ENCODE measurements at regions not wholly inside any gene's neighbourhood (a gene's known extent, or its start where the extent isn't known, plus 50 kb on each side); places are given as distances from the start of the nearest gene placed in this dataset.
"Not testable (repeated sequence)": the region's sequence is repeated elsewhere in the genome, so short reads cannot be mapped to it uniquely, and the experiment has no call there.

DNA sequence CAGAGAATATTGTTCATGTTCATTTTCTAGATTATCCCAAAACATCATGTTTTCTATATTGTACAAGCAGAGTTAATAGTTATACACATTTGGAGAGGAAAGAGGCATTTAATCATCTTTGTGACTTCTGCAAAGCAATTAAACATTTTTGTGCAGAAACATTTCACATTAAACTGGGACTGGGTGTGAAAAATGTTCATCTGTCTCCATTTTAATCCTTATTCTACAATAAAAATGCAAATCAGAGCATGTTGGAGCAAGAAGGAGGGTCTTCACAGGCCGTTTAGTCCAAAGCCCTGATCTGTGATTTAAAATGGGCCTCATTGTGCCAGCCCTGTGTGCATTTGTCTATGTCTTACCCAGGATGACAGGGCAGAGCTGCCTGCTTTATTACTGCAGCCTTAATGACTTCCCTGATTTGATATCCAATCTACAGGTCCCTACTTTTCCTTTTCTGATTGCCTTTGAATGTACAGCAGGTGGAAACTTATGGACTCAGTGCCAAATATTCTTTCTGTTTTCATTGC is 183.5 kb downstream of the CAVIN4 start:
- H3K27ac Mint-ChIP-seq: no peak overlapping the region
- H3K36me3 Mint-ChIP-seq: no peaks in the 10 kb centered on the region
- intact Hi-C loops (cut with micrococcal nuclease): no loop called here
- peaks cover 5% of the 10 kb centered on the region for H3K9me3 Mint-ChIP-seq
- H3K27me3 Mint-ChIP-seq: peaks cover under 1% of the 10 kb centered on the region
- POLR2A ChIA-PET: no interaction called here
- DNase-seq: no peak
- no peak overlapping the region for H3K4me3 Mint-ChIP-seq
- CTCF ChIA-PET: no interaction called here
- no peaks in the 10 kb centered on the region for H3K4me1 Mint-ChIP-seq (ENCODE audit: low read depth)

- Mint-ChIP-seq H3K9me3 (no peaks in the 10 kb centered on the region), H3K4me3 (no peak overlapping the region), H3K27ac (no peak overlapping the region), H3K36me3 (no peaks in the 10 kb centered on the region), H3K27me3 (peaks cover 3% of the 10 kb centered on the region), H3K4me1 (ENCODE audit: low read depth) (no peaks in the 10 kb centered on the region)
- intact Hi-C loops (cut with micrococcal nuclease): no loop called here
- POLR2A ChIA-PET: no interaction called here
- CTCF ChIA-PET: no interaction called here
- no peak for DNase-seq
Measured at GRCh38 chr9:100774326-100774725, 196.4 kb downstream of the CAVIN4 start.

DNA sequence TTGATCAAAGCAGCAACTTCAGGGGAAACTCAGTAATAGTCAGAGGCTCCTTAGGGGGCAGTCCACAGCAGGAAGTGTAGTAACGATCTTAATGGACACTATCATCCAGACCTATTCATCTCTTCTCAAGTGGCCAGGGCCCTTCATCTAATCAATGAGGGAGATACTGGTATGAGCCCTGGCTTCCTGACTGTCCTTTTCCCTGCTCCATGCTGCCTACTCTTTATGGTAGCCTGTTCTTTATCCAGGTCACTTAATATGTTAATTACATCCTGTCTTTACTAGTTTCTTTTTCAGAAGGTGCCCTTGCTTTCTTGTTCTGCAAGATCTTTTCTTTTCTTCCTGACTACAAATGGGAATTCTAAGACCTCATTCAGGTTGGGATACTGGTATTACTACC is 197.1 kb downstream of the CAVIN4 start:
- no peak for DNase-seq
- no peaks in the 10 kb centered on the region for H3K36me3 Mint-ChIP-seq
- H3K4me1 Mint-ChIP-seq (ENCODE audit: low read depth): no peaks in the 10 kb centered on the region
- CTCF ChIA-PET: no interaction called here
- peaks cover 4% of the 10 kb centered on the region for H3K9me3 Mint-ChIP-seq
- H3K27ac Mint-ChIP-seq: no peak overlapping the region
- POLR2A ChIA-PET: no interaction called here
- peaks cover 3% of the 10 kb centered on the region for H3K27me3 Mint-ChIP-seq
- H3K4me3 Mint-ChIP-seq: no peak overlapping the region
- intact Hi-C loops (cut with micrococcal nuclease): no loop called here

- no peak for DNase-seq
- no peak overlapping the region for H3K27ac Mint-ChIP-seq
- H3K27me3 Mint-ChIP-seq: peaks cover 3% of the 10 kb centered on the region
- intact Hi-C loops (cut with micrococcal nuclease): no loop called here
- H3K36me3 Mint-ChIP-seq: no peaks in the 10 kb centered on the region
- ChIA-PET CTCF (no interaction called here), POLR2A (no interaction called here)
- peaks cover 6% of the 10 kb centered on the region for H3K9me3 Mint-ChIP-seq
- no peak overlapping the region for H3K4me3 Mint-ChIP-seq
- H3K4me1 Mint-ChIP-seq (ENCODE audit: low read depth): no peaks in the 10 kb centered on the region
Measured at GRCh38 chr9:100775912-100776311, 198.0 kb downstream of the CAVIN4 start.

DNA sequence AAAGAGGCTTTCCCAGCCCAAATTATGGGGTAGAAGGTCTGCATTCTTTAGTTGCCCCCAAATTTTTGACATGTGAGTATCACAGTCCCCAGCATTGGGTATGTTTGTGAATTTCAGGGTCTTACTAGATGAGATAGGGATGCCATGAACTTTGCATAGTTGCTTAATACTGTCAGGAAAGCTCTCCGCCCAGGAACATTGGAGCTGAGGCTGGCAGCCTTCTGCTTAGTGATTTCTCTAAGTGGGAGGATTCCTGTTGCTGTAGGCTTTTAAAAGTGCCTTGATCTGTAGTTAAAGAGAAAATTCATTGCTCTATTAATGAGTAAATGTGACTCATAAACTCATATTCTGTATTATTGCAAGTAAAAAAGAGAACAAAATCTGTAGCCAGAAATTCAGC is 206.9 kb downstream of the CAVIN4 start:
- Mint-ChIP-seq H3K4me3 (no peak overlapping the region), H3K4me1 (ENCODE audit: low read depth) (no peaks in the 10 kb centered on the region), H3K27me3 (no peaks in the 10 kb centered on the region), H3K27ac (no peak overlapping the region), H3K36me3 (peaks cover 2% of the 10 kb centered on the region), H3K9me3 (peaks cover 9% of the 10 kb centered on the region)
- intact Hi-C loops (cut with micrococcal nuclease): no loop called here
- ChIA-PET CTCF (no interaction called here), POLR2A (no interaction called here)
- DNase-seq: no peak

DNA sequence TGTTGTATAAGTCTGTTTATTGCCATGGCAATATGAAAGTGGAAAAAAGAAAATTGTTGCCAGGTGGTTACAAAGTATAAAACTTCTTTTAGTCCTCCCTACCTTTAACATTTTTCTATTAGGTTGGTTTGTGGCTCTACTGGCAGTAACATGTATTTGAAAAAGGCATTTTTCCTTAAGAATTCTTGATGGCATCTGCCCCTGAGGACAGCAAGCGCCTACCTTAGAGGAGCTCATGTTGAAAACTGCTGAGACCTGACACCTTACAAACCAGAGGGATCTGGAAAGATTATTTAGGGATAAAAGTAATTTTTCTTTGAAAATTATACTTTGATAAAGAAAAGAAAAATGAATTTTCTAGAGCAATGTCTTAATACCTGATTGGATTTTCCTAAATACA is 208.1 kb downstream of the CAVIN4 start:
- intact Hi-C loops (cut with micrococcal nuclease): no loop called here
- DNase-seq: no peak
- Mint-ChIP-seq H3K27ac (no peak overlapping the region), H3K9me3 (peaks cover 7% of the 10 kb centered on the region), H3K36me3 (peaks cover 2% of the 10 kb centered on the region), H3K4me3 (no peak overlapping the region), H3K27me3 (no peaks in the 10 kb centered on the region), H3K4me1 (ENCODE audit: low read depth) (no peaks in the 10 kb centered on the region)
- ChIA-PET CTCF (no interaction called here), POLR2A (no interaction called here)

DNA sequence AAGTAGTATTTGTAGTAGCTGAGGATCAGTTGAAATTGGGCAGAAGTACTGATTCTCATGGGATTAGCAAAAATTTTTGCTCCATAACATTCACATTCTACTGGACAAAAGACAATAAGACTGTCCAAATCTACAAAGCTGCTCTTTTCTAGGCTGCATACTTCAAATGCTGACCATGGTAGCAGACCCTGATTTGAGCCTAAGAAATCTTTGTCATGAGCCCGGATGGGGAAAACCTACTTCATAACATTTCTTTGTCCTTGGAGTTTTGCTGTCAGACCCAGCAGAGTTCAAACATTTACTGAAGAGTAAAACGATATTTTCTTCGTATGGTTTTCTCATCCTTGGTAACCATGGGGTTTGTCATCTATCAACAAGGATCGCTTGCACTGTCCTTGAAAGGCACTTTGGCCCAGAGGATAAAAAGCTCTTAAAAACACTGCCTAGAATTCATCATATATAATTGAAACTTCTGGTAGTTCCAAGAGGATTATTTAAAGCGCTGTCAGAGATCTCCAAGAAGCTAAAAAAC is 216.9 kb downstream of the CAVIN4 start:
- CTCF ChIA-PET: no interaction called here

GRCh38 chr9:100803956-100804355 is 224.6 kb upstream of the PLPPR1 start:
- no peak for DNase-seq

More for the DNA sequence above, 216.9 kb downstream of the CAVIN4 start:
- Mint-ChIP-seq H3K27me3 (no peaks in the 10 kb centered on the region), H3K4me1 (ENCODE audit: low read depth) (no peaks in the 10 kb centered on the region), H3K36me3 (no peaks in the 10 kb centered on the region), H3K9me3 (no peaks in the 10 kb centered on the region), H3K27ac (no peak overlapping the region), H3K4me3 (no peak overlapping the region)
- no peak for DNase-seq
- intact Hi-C loops (cut with micrococcal nuclease): no loop called here
- POLR2A ChIA-PET: no interaction called here

DNA sequence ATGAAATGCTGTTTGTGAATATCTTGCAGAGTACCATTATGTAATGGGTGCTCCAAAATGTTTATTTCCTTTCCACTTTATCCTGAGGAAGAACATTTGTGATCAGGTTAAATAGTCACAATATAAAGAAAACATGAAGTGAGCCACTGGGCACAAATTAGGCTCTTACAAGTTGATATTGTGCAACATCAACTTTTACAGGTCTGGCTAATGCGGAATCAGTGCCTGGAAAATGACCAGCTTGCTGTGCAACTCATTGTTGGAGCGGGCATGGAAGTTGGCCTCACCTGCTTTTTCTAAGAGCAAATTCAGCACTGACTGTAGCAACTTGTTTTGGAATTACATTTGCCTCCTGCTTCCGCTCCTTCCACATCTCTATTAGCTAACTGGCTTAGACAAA is 216.9 kb upstream of the PLPPR1 start:
- Mint-ChIP-seq H3K9me3 (peaks cover 4% of the 10 kb centered on the region), H3K36me3 (no peaks in the 10 kb centered on the region), H3K27me3 (no peaks in the 10 kb centered on the region), H3K4me3 (no peak overlapping the region), H3K4me1 (ENCODE audit: low read depth) (no peaks in the 10 kb centered on the region), H3K27ac (no peak overlapping the region)
- CTCF ChIA-PET: no interaction called here
- intact Hi-C loops (cut with micrococcal nuclease): no loop called here
- DNase-seq: no peak
- POLR2A ChIA-PET: no interaction called here

More at GRCh38 chr9:100803956-100804355, 224.6 kb upstream of the PLPPR1 start:
- no peaks in the 10 kb centered on the region for H3K4me1 Mint-ChIP-seq (ENCODE audit: low read depth)
- peaks cover 3% of the 10 kb centered on the region for H3K9me3 Mint-ChIP-seq
- H3K4me3 Mint-ChIP-seq: no peak overlapping the region
- ChIA-PET CTCF (no interaction called here), POLR2A (no interaction called here)
- H3K27me3 Mint-ChIP-seq: no peaks in the 10 kb centered on the region
- H3K36me3 Mint-ChIP-seq: no peaks in the 10 kb centered on the region
- intact Hi-C loops (cut with micrococcal nuclease): no loop called here
- H3K27ac Mint-ChIP-seq: no peak overlapping the region

- H3K27ac Mint-ChIP-seq: no peak overlapping the region
- H3K9me3 Mint-ChIP-seq: peaks cover 4% of the 10 kb centered on the region
- H3K36me3 Mint-ChIP-seq: no peaks in the 10 kb centered on the region
- CTCF ChIA-PET: no interaction called here
- no peak for DNase-seq
- intact Hi-C loops (cut with micrococcal nuclease): no loop called here
- H3K4me3 Mint-ChIP-seq: no peak overlapping the region
- H3K27me3 Mint-ChIP-seq: no peaks in the 10 kb centered on the region
- H3K4me1 Mint-ChIP-seq (ENCODE audit: low read depth): no peaks in the 10 kb centered on the region
- POLR2A ChIA-PET: no interaction called here
Measured at GRCh38 chr9:100813871-100814270, 214.7 kb upstream of the PLPPR1 start.

DNA sequence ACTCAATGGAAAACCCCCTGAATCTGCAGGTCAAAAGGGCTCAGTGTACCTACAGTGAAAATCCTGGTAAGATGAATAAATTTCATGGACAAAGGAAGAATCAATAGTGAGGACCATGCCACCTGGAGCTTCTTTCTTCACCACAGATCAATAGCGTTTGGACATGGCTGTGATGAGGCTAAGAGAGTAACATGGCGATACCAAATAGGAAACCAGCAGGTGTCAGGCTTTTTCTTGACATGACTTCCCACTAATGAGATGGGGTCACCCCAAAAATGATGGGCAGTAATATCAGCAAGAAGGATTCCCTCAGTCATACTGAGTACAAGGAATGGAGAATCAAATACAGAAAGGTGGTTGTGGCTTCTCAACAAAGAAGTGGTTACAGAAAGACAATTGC is 208.5 kb upstream of the PLPPR1 start:
- ChIA-PET CTCF (no interaction called here), POLR2A (no interaction called here)
- Mint-ChIP-seq H3K4me3 (no peak overlapping the region), H3K27ac (no peak overlapping the region), H3K27me3 (no peaks in the 10 kb centered on the region), H3K36me3 (no peaks in the 10 kb centered on the region), H3K4me1 (ENCODE audit: low read depth) (no peaks in the 10 kb centered on the region), H3K9me3 (peaks cover 2% of the 10 kb centered on the region)
- DNase-seq: no peak
- intact Hi-C loops (cut with micrococcal nuclease): no loop called here

- H3K27ac Mint-ChIP-seq; intact Hi-C loops (cut with micrococcal nuclease); POLR2A ChIA-PET; CTCF ChIA-PET; H3K36me3 Mint-ChIP-seq; DNase-seq; H3K4me1 Mint-ChIP-seq (ENCODE audit: low read depth); H3K9me3 Mint-ChIP-seq; H3K27me3 Mint-ChIP-seq; H3K4me3 Mint-ChIP-seq: not testable (repeated sequence)
Measured at GRCh38 chr9:100833035-100833434, 195.5 kb upstream of the PLPPR1 start.

DNA sequence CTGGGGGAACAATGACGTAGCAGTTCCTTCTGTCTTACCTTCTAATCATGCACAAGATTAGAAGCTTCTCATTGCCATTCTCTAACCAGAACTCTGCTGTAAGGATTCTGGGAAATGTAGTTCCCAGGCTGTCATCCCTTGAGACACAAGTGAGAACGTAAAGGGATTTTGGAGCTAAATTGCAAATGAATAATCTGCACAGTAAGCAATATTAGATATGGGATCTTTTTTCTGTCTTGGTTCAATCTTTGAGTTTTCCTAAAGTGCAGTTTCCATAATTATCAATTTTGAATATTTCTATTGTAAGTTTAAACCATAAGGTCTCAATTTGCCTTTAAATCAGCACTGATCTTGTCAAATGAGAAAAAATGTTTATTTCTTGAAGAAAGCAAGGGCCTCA is 189.7 kb upstream of the PLPPR1 start:
- no peaks in the 10 kb centered on the region for H3K27me3 Mint-ChIP-seq
- no peaks in the 10 kb centered on the region for H3K4me1 Mint-ChIP-seq (ENCODE audit: low read depth)
- DNase-seq: no peak
- H3K9me3 Mint-ChIP-seq: no peaks in the 10 kb centered on the region
- intact Hi-C loops (cut with micrococcal nuclease): no loop called here
- H3K36me3 Mint-ChIP-seq: no peaks in the 10 kb centered on the region
- H3K27ac Mint-ChIP-seq: no peak overlapping the region
- no peak overlapping the region for H3K4me3 Mint-ChIP-seq
- ChIA-PET CTCF (no interaction called here), POLR2A (no interaction called here)

GRCh38 chr9:100848726-100849125 is 179.8 kb upstream of the PLPPR1 start:
- Mint-ChIP-seq H3K9me3 (no peaks in the 10 kb centered on the region), H3K4me3 (no peak overlapping the region), H3K27ac (no peak overlapping the region), H3K27me3 (no peaks in the 10 kb centered on the region), H3K36me3 (no peaks in the 10 kb centered on the region), H3K4me1 (ENCODE audit: low read depth) (no peaks in the 10 kb centered on the region)
- no peak for DNase-seq
- ChIA-PET CTCF (no interaction called here), POLR2A (no interaction called here)
- intact Hi-C loops (cut with micrococcal nuclease): no loop called here
